GM12878 (cell line): ENCODE measurements at regions not wholly inside any gene's neighbourhood (a gene's known extent, or its start where the extent isn't known, plus 50 kb on each side); places are given as distances from the start of the nearest gene placed in this dataset.

Experiments used
- ATAC-seq: fragments of 200-7000 bp; cut with Tn5 transposase; 3 replicates; pipeline ENCODE4 v1.9.1; 2020; ENCODE audit warnings: mild to moderate bottlenecking, moderate library complexity
- BruUV-seq: library from RNA; stranded (reverse); fragments of 400-500 nt; replicated peaks from 2 replicates; lab custom pipeline; 2021; lab: Mats Ljungman, UMichigan
- CTCF ChIA-PET: fragments of 300-600 bp; sonication (Branson Sonifier 250); formaldehyde crosslinking; extraction: SDS; loops from one replicate; lab custom pipeline; 2021; ENCODE audit warnings: inconsistent platforms; lab: Yijun Ruan, JAX
- POLR2A ChIA-PET: fragments of 350-600 bp; formaldehyde crosslinking; extraction: SDS; loops from one replicate; lab custom pipeline; 2021; ENCODE audit warnings: inconsistent platforms; lab: Charles Lee
- RAD21 ChIA-PET: fragments of 300-600 bp; sonication (Branson Sonifier 250); formaldehyde crosslinking; loops from one replicate; lab custom pipeline; 2023; ENCODE audit warnings: antibody characterized with exemption; ENCODE audit not compliant: unreplicated experiment; lab: Charles Lee
- SMC1A ChIA-PET: fragments of 300-600 bp; sonication (Branson Sonifier 250); formaldehyde crosslinking; loops from one replicate; lab custom pipeline; 2023; ENCODE audit not compliant: unreplicated experiment, uncharacterized antibody; lab: Charles Lee
- DNase-seq: peaks from one replicate; pipeline ENCODE4 v3.0.0-alpha.2; 2011; ENCODE audit warnings: low read depth, low spot score
- FAIRE-seq: peaks from 3 replicates; lab custom pipeline; 2011; peaks lifted over from hg19 to GRCh38; lab: Jason Lieb, UNC
- H2AFZ ChIP-seq: 2 replicates; pipeline ENCODE4 v1.6.0; 2011; ENCODE audit warnings: low read depth, low read length, control low read depth; ENCODE audit not compliant: control insufficient read depth
- H3K27ac ChIP-seq: 2 replicates; pipeline ENCODE4 v1.5.1; 2011; ENCODE audit warnings: control low read depth; ENCODE audit not compliant: control insufficient read depth, insufficient read depth
- H3K27me3 ChIP-seq, 2 experiments: replicated peaks in 1 of 2; 2 replicates each; pipeline versions ENCODE4 v1.6.0 to v1.6.1; 2011; ENCODE audit warnings: low read length in 1 of 2; ENCODE audit not compliant: control insufficient read depth in 2 of 2, insufficient read depth in 2 of 2
- H3K36me3 ChIP-seq, 2 experiments: 2 replicates each; pipeline ENCODE4 v1.5.1; 2011; ENCODE audit warnings: low read length in 1 of 2; ENCODE audit not compliant: control insufficient read depth in 2 of 2, insufficient read depth in 2 of 2
- H3K4me1 ChIP-seq: 2 replicates; pipeline ENCODE4 v1.6.1; 2011; ENCODE audit warnings: mild to moderate bottlenecking, low read length, moderate library complexity, mixed read lengths; ENCODE audit not compliant: control insufficient read depth, insufficient read depth
- H3K4me2 ChIP-seq: 2 replicates; pipeline ENCODE4 v1.6.0; 2011; ENCODE audit warnings: control low read depth; ENCODE audit not compliant: control insufficient read depth, insufficient read depth
- H3K4me3 ChIP-seq: fragments of 200-600 bp; sonication (generic); 2 replicates; pipeline ENCODE4 v1.5.1; 2016
- H3K79me2 ChIP-seq: 2 replicates; pipeline ENCODE4 v1.6.0; 2011; ENCODE audit warnings: low read length; ENCODE audit not compliant: control insufficient read depth, insufficient read depth
- H3K9ac ChIP-seq: 2 replicates; pipeline ENCODE4 v1.8.0; 2011; ENCODE audit warnings: low read length, control low read depth, mixed read lengths; ENCODE audit not compliant: control insufficient read depth, insufficient read depth
- H3K9me3 ChIP-seq: replicated peaks from 3 replicates; pipeline ENCODE4 v1.5.1; 2011; ENCODE audit warnings: mild to moderate bottlenecking, low read length; ENCODE audit not compliant: control insufficient read depth, insufficient read depth
- H4K20me1 ChIP-seq: 2 replicates; pipeline ENCODE4 v1.6.0; 2011; ENCODE audit not compliant: control insufficient read depth, insufficient read depth
- CBFB ChIP-seq: IDR thresholded peaks from 2 replicates; pipeline ENCODE4 v1.6.1; 2016; ENCODE audit warnings: antibody characterized with exemption, low read depth
- CBX3 ChIP-seq: fragments of 200-600 bp; sonication (generic); IDR thresholded peaks from 2 replicates; pipeline ENCODE4 v1.6.1; 2016; ENCODE audit warnings: low read depth, borderline replicate concordance
- KDM1A ChIP-seq: fragments of 200-600 bp; sonication (generic); IDR thresholded peaks from 2 replicates; pipeline ENCODE4 v1.6.1; 2016; ENCODE audit warnings: borderline replicate concordance
- NFXL1 ChIP-seq: fragments of 450-650 bp; IDR thresholded peaks from 2 replicates; pipeline ENCODE4 v1.6.1; 2017; ENCODE audit warnings: antibody characterized with exemption, mild to moderate bottlenecking, borderline replicate concordance
- NR2F1 ChIP-seq: fragments of 450-650 bp; conservative IDR thresholded peaks from 2 replicates; pipeline ENCODE4 v1.6.1; 2017; ENCODE audit warnings: mild to moderate bottlenecking
- STAT1 ChIP-seq: fragments of 450-650 bp; conservative IDR thresholded peaks from 2 replicates; pipeline ENCODE4 v1.6.1; 2014; ENCODE audit warnings: antibody characterized with exemption, mild to moderate bottlenecking
- STAT3 ChIP-seq: IDR thresholded peaks from 2 replicates; pipeline ENCODE4 v1.6.1; 2011; ENCODE audit warnings: low read depth, low read length, improper control_type of control experiment
- TARDBP ChIP-seq: IDR thresholded peaks from 2 replicates; pipeline ENCODE4 v1.6.1; 2016; ENCODE audit warnings: borderline replicate concordance
- ZNF24 ChIP-seq: fragments of 450-650 bp; IDR thresholded peaks from 2 replicates; pipeline ENCODE4 v1.6.1; 2017; ENCODE audit warnings: antibody characterized with exemption, mild to moderate bottlenecking
- ZNF592 ChIP-seq: fragments of 450-650 bp; IDR thresholded peaks from 2 replicates; pipeline ENCODE4 v1.6.1; 2017; ENCODE audit warnings: mild to moderate bottlenecking, moderate library complexity
- WGBS: methylation state at CpG from one replicate; pipeline ENCODE4 v1.1.6; 2016; ENCODE audit warnings: low lambda C conversion rate; ENCODE audit not compliant: insufficient replicate concordance, insufficient coverage; ENCODE audit errors: missing lambda C conversion rate; 5-methylcytosine and 5-hydroxymethylcytosine counted together
- in situ Hi-C: fragments of 300-500 bp; cut with MboI; formaldehyde crosslinking; loops from 9 replicates; pipeline ENCODE4 v1.14.3; 2018; ENCODE audit warnings: mixed read lengths
- intact Hi-C: fragments of 100-400 bp; cut with micrococcal nuclease; formaldehyde crosslinking; loops from one replicate; pipeline ENCODE4 v1.14.2; 2022; ENCODE audit not compliant: unreplicated experiment
- TF ChIP-seq, protein P1 (sequence below): fragments of 450-650 bp; IDR thresholded peaks from 2 replicates; pipeline ENCODE4 v1.6.1; 2017; ENCODE audit warnings: mild to moderate bottlenecking

GRCh38 chr6:11918739-11919605, 93.1 kb upstream of the HIVEP1 start:
- in situ Hi-C loops, result no loop called here
- Histone ChIP-seq H3K27ac (no peak overlapping the region), H4K20me1 (no peaks in the 10 kb centered on the region), H3K4me3 (no peak overlapping the region), H3K9me3 (no peaks in the 10 kb centered on the region), H3K79me2 (no peaks in the 10 kb centered on the region), H3K4me2 (no peak overlapping the region), H3K27me3 (no peaks in the 10 kb centered on the region), H3K9ac (no peak overlapping the region), H3K4me1 (no peaks in the 10 kb centered on the region), H2AFZ (no peak overlapping the region), H3K36me3 (no peaks in the 10 kb centered on the region)
- no peak for FAIRE-seq
- CTCF ChIA-PET, result no interaction called here
- TF ChIP-seq ZNF592 (no peak), STAT1 (no peak), CBFB (no peak), TARDBP (no peak), NR2F1 (no peak), CBX3 (no peak), ZNF24 (no peak), NFXL1 (no peak), KDM1A (no peak), STAT3 (no peak)
- TF ChIP-seq, protein P1, sequence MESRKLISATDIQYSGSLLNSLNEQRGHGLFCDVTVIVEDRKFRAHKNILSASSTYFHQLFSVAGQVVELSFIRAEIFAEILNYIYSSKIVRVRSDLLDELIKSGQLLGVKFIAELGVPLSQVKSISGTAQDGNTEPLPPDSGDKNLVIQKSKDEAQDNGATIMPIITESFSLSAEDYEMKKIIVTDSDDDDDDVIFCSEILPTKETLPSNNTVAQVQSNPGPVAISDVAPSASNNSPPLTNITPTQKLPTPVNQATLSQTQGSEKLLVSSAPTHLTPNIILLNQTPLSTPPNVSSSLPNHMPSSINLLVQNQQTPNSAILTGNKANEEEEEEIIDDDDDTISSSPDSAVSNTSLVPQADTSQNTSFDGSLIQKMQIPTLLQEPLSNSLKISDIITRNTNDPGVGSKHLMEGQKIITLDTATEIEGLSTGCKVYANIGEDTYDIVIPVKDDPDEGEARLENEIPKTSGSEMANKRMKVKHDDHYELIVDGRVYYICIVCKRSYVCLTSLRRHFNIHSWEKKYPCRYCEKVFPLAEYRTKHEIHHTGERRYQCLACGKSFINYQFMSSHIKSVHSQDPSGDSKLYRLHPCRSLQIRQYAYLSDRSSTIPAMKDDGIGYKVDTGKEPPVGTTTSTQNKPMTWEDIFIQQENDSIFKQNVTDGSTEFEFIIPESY, result no peak
- no peak for DNase-seq
- BruUV-seq, result no TSS peak
- POLR2A ChIA-PET, result no interaction called here
- SMC1A ChIA-PET, result interaction anchor here (0.8 to 1.9 kb wide), 2 partner anchors 15 to 39 kb away, joined by 3 to 6 read pairs; no protein-coding TSS in a partner anchor
- intact Hi-C loops, result no loop called here
- ATAC-seq, result no peak
- 85% methylated on average over 9 of the region's 9 CpGs for WGBS
- RAD21 ChIA-PET, result no interaction called here
